GM19468 (cell line): ENCODE measurements at regions not wholly inside any gene's neighbourhood (a gene's known extent, or its start where the extent isn't known, plus 50 kb on each side); places are given as distances from the start of the nearest gene placed in this dataset.

ENCODE experiments used
- ATAC-seq: cut with Tn5 transposase; IDR thresholded peaks from one replicate; pipeline ENCODE4 v1.9.1; 2021; ENCODE audit warnings: mild to moderate bottlenecking, moderate library complexity, moderate number of reproducible peaks; ENCODE audit not compliant: unreplicated experiment; ENCODE audit errors: extremely low read depth

- ATAC-seq: no peak
Observed at GRCh38 chr13:59133903-59134302, 1029.8 kb downstream of the DIAPH3 start.

DNA sequence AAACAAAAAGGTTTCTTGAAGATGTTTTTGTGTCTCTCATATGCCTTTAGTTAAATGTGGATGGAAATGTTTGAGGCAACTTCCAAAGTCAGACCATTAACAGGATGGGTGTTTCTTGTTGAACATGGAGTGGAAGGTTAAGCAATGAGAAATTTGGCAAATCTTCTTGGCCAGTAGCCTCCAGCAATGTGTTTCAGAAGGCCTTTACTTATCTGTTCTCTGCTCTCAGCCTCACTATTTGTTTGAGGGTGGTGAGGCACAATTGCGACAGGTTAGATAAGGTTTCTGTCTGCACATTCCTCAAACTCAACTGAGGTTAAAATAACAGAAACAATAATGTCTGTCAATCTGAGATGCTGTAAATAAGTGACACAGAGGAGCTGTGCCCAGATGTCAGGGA lies 1019.0 kb downstream of the DIAPH3 start:
- no peak for ATAC-seq

DNA sequence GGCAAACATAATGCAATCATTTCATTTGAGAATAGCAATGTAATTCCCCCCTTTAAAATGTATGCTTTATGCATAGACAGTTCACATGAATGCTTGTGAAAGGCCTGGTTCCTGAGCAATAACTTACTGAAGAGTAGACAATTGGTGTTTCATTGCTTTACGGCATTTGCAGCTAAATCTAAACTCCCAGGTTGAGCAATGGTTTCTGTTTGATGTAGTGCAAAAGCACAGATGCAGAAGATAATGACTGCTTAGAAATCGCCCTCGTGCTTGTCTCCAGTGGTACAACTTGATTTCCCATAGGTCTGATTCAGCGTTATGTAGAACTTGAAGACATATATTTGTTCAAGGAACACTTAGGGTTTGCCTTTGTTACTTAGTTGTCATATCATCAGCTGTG lies 1018.3 kb downstream of the DIAPH3 start:
- no peak for ATAC-seq

- ATAC-seq: no peak
Observed at GRCh38 chr13:59157181-59157580, 1006.5 kb downstream of the DIAPH3 start.

DNA sequence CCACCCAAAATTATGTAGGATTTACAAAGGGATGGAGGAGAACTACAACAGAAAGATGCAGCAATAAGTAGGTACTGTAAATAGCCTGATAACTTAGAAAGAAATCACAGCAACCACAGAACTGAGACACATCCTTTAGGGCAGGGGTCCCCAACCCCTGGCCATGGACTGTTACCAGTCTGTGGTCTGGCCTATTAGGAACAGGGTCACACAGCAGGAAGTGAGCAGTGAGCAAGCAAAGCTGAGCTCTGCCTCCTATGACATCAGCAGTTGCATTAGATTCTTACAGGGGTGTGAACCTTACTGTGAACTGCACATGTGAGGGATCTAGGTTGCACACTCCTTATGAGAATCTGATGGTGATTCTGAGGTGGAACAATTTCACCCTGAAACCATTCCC lies 997.6 kb downstream of the DIAPH3 start:
- no peak for ATAC-seq

DNA sequence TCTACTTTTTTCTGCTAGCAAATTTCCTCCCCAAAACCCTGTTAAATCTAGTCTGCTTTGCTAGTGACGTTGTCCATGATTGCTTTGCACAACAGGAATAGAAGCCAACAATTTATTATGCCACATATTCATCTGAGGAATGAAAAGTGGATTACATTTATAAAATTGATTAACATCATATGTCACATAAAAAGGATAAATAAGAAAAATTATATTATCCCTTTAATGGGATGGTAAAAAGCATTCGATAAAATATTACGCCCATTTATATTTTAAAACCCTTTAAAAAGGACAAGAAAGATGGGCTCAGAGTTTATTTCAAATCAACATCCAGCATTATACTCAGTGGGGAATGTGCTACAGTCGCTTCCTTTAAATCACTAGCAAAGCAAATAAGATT lies 991.7 kb downstream of the DIAPH3 start:
- ATAC-seq: no peak

- no peak for ATAC-seq
Observed at GRCh38 chr13:59176775-59177174, 987.0 kb downstream of the DIAPH3 start.

DNA sequence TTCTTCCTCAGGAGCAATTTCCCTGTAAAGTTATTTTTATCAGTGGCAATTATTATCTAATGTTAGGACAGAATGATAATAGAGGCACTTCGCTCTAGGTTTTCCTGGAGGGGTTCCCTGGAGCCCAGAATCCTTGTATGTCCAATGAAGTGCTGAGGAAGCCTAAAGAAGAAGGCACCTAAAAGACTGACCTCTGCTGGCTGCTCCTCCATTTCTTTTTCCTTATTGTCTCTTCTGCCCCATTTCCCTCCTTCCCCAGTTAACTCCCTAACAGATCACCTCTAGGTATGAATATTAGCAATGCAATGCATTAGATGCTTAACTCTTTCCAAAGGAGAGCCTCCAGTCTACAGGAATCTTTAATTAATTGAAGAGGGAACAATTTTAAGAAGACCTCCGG lies 985.4 kb downstream of the DIAPH3 start:
- ATAC-seq: no peak

DNA sequence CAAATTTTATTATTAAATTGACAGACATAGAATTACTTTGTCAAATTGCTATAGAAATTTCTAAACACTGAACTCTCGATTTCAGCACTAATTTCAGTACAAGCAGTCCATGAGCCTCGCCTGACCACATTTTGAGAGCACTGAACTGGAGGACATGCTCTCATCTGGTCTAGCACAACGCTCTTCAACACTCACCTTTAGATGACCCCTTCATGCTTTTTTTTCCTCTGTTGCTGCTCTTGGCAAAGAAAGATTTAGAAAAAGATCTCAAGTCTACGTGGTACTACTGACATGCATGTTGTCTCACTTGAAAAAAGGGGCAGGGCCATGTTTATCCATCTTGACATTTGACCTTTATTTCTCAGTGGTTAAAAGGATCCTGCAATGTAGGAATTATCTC lies 981.5 kb downstream of the DIAPH3 start:
- no peak for ATAC-seq

DNA sequence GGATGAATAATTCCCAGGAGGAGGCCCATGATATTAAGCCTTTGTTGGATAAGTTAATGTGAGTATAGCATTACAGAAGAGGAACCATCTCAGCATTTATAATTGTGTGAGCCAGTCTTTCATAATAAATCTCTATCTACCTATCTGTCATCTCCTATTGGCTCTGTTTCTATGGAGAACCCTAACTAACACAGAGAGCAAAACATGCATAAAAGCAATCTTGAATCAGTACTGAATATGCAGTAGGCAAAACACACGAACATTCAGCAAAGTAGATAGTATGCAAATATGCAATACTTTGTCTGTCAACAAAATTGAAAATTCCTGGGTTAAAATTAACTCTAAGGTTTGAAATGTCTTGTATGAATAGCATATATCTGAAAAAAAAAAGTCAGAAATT lies 966.3 kb downstream of the DIAPH3 start:
- ATAC-seq: no peak

GRCh38 chr13:59201841-59202240 lies 961.9 kb downstream of the DIAPH3 start:
- ATAC-seq: no peak

GRCh38 chr13:59203855-59204254 lies 959.9 kb downstream of the DIAPH3 start:
- no peak for ATAC-seq

- ATAC-seq: no peak
Observed at GRCh38 chr13:59205501-59205900, 958.2 kb downstream of the DIAPH3 start.

GRCh38 chr13:59208405-59209195 lies 955.1 kb downstream of the DIAPH3 start:
- no peak for ATAC-seq

GRCh38 chr13:59210543-59210942 lies 953.2 kb downstream of the DIAPH3 start:
- no peak for ATAC-seq

DNA sequence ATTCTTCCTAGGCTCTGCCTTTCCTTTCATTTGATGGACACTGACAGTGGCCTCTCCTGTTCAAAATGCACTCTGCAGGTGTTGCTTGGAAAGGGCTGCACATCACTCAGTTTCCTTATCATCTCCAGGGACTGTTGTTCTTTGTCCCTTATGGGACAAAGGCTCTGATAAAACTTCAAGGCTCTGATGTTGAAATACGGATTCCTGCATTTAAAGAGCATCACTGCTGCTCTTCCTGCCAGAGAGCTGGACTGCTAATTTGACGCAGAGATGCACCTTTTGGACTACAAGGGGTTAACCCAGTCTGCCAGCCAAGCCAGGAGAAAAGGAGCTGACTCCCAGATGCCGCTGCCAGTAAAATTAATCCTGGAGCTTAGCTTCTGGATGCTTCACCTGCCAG lies 952.1 kb downstream of the DIAPH3 start:
- ATAC-seq: no peak

DNA sequence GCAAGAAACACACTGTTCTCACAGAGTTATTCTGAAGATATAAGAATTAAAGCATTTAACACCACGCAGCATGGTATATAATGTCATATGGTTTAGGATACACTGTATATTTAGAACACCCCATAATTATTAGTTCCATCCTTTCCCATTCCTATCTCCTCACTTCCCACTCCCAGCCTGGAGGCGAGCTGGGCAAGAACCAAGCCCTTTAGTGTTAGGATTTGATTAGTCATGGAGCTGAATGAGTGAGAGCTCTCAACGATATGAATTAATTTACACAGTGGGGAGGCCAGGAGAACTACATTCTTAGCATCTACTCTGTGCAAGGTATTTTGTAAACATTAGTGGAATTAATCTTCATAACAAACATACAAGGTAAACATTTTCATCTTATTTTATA lies 934.3 kb downstream of the DIAPH3 start:
- no peak for ATAC-seq

GRCh38 chr13:59229861-59230260 lies 933.9 kb downstream of the DIAPH3 start:
- ATAC-seq: no peak

DNA sequence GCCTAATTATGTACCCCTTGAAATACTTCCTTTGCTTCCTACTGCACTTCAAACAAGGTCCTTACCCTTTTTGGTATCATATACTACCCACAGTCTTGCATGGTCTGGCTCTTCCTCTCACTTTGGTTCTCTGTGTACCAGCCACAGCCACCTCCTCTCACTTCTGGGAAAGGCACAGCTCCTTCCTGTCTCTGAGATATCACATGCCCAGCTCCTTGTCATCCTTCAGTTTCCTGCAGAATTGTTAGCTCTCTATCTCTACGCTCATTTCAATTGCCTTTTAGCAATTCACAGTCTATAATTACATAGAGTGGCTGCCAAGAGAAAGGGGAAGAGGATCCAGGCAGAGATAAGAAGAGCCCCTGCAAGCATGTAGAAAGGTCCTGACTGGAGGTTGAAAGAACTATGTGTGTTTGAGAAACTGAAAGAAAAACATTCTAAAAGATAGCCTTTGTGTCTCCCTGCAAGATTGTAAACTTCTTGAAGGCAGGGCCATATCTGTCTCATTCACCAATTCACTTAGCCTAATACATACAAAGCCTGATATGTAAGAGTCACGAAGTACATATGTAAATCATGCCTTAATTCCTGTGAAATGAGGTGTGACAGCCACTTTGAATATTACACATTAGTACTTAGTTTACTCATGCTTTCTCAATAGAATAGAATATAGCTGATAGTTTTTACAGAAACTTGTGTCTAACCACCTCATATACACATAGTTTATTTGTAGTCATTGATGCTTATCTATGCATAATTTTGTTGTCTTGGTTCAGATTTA lies 933.1 kb downstream of the DIAPH3 start:
- ATAC-seq: no peak

DNA sequence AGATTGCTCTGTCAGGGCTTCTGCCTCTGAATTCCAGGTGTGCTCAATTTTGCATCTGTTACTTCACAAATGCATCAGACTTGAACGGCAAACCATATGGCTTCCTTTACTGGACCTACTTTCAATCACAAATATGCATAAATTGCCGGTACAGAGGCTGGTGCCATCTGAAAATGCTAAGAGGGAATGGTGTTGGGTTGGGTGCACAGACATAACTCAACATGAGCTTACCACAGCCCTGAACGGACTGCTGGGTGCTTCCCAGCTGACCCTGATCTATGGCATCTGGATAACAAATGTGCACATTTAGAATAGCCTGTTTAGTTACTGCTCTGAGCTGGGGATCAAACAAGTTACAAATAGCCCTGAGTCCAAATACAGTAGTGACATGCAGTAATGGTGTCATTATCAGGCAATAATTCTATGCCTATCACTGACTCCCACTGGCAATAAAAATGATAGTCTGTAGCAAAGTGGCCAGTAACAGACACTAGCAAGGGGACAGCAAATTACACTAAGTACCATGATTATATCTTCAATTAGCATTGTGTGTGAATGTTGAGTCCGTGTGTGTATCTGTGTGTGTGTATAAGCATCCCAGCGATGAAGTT lies 927.3 kb downstream of the DIAPH3 start:
- no peak for ATAC-seq

GRCh38 chr13:59236944-59237343 lies 926.8 kb downstream of the DIAPH3 start:
- no peak for ATAC-seq
